Ascending aorta (tissue), 2 donors: ENCODE measurements at regions not wholly inside any gene's neighbourhood (a gene's known extent, or its start where the extent isn't known, plus 50 kb on each side); places are given as distances from the start of the nearest gene placed in this dataset.

ENCODE experiments used
- DNase-seq, 2 donors: peaks; one replicate each; pipeline ENCODE4 v3.0.0-alpha.2; 2019; ENCODE audit warnings: low spot score in 2 of 2
- H3K27ac ChIP-seq, 2 donors: fragments of 200-600 bp; sonication (generic); one replicate each; pipeline ENCODE4 v1.5.1; 2016 to 2017; ENCODE audit warnings: mild to moderate bottlenecking in 1 of 2
- H3K27me3 ChIP-seq: fragments of 200-600 bp; sonication (generic); one replicate; pipeline ENCODE4 v1.5.1; 2017
- H3K36me3 ChIP-seq, 2 donors: fragments of 200-600 bp; sonication (generic); one replicate each; pipeline ENCODE4 v1.5.1; 2016
- H3K4me1 ChIP-seq, 2 donors: fragments of 200-600 bp; sonication (generic); one replicate each; pipeline ENCODE4 v1.5.1; 2016 to 2017; ENCODE audit warnings: mild to moderate bottlenecking in 1 of 2
- H3K4me3 ChIP-seq, 2 donors: fragments of 200-600 bp; sonication (generic); one replicate each; pipeline ENCODE4 v1.5.1; 2016 to 2017; ENCODE audit warnings: mild to moderate bottlenecking in 1 of 2
- H3K9me3 ChIP-seq, 2 donors: fragments of 200-600 bp; sonication (generic); one replicate each; pipeline ENCODE4 v1.5.1; 2016
- CTCF ChIP-seq, 3 experiments: fragments of 200-600 bp in 2 of 3; fragments of 450-650 bp in 1 of 3; sonication (generic) in 2 of 3; IDR thresholded peaks; one replicate each; pipeline ENCODE4 v1.5.1; 2016 to 2019; ENCODE audit warnings: antibody characterized with exemption in 3 of 3, mild to moderate bottlenecking in 1 of 3, moderate library complexity in 1 of 3
- intact Hi-C: fragments of 100-400 bp; cut with DNase I; formaldehyde crosslinking; loops from one replicate; pipeline ENCODE4 v1.15.1; 2023

GRCh38 chr10:44167752-44168151 lies 217.1 kb downstream of the CXCL12 start:
- Histone ChIP-seq H3K27me3 (no peaks in the 10 kb centered on the region), H3K4me1 (no peaks in the 10 kb centered on the region), H3K27ac (no peak overlapping the region), H3K9me3 (no peaks in the 10 kb centered on the region), H3K36me3 (no peaks in the 10 kb centered on the region), H3K4me3 (no peak overlapping the region)
- intact Hi-C loops = no loop called here
- TF ChIP-seq CTCF (IDR thresholded peaks at IDR 0.05) = no peak
- no peak for DNase-seq

- H3K27me3 ChIP-seq = no peaks in the 10 kb centered on the region
- TF ChIP-seq CTCF (IDR thresholded peaks at IDR 0.05) = no peak
These were observed 218.5 kb downstream of the CXCL12 start for GRCh38 chr10:44166441-44166840.

GRCh38 chr10:44164251-44164956 lies 220.5 kb downstream of the CXCL12 start:
- no peak for DNase-seq
- Histone ChIP-seq H3K27me3 (no peaks in the 10 kb centered on the region), H3K4me3 (no peak overlapping the region), H3K36me3 (no peaks in the 10 kb centered on the region), H3K27ac (no peak overlapping the region), H3K9me3 (no peaks in the 10 kb centered on the region), H3K4me1 (no peaks in the 10 kb centered on the region)
- TF ChIP-seq CTCF (IDR thresholded peaks at IDR 0.05) = no peak
- intact Hi-C loops = no loop called here

More at GRCh38 chr10:44166441-44166840, 218.5 kb downstream of the CXCL12 start:
- Histone ChIP-seq H3K9me3 (no peaks in the 10 kb centered on the region), H3K27ac (no peak overlapping the region), H3K4me3 (no peak overlapping the region), H3K36me3 (no peaks in the 10 kb centered on the region), H3K4me1 (no peaks in the 10 kb centered on the region)
- DNase-seq = no peak
- intact Hi-C loops = no loop called here

GRCh38 chr10:44161184-44161583 lies 223.7 kb downstream of the CXCL12 start:
- H3K4me3 ChIP-seq = no peak overlapping the region
- peaks cover 0 to 12% of the 10 kb centered on the region in 2 donors for H3K9me3 ChIP-seq
- H3K27me3 ChIP-seq = no peaks in the 10 kb centered on the region
- no peak for TF ChIP-seq CTCF (IDR thresholded peaks at IDR 0.05)
- no peaks in the 10 kb centered on the region for H3K36me3 ChIP-seq
- no peaks in the 10 kb centered on the region for H3K4me1 ChIP-seq
- H3K27ac ChIP-seq = no peak overlapping the region
- no peak for DNase-seq
- intact Hi-C loops = no loop called here

- Histone ChIP-seq H3K27me3 (no peaks in the 10 kb centered on the region), H3K4me3 (no peak overlapping the region), H3K4me1 (no peaks in the 10 kb centered on the region), H3K9me3 (peaks cover 0 to 12% of the 10 kb centered on the region in 2 donors), H3K27ac (no peak overlapping the region), H3K36me3 (no peaks in the 10 kb centered on the region)
- DNase-seq = no peak
- TF ChIP-seq CTCF (IDR thresholded peaks at IDR 0.05) = no peak
- intact Hi-C loops = no loop called here
These were observed 227.3 kb downstream of the CXCL12 start for GRCh38 chr10:44157574-44157973.

- H3K36me3 ChIP-seq = no peaks in the 10 kb centered on the region
- no peaks in the 10 kb centered on the region for H3K4me1 ChIP-seq
- no peak overlapping the region for H3K4me3 ChIP-seq
- DNase-seq = no peak
- H3K27ac ChIP-seq = no peak overlapping the region
- intact Hi-C loops = no loop called here
- no peaks in the 10 kb centered on the region for H3K27me3 ChIP-seq
- peaks cover 0 to 24% of the 10 kb centered on the region in 2 donors for H3K9me3 ChIP-seq
- TF ChIP-seq CTCF (IDR thresholded peaks at IDR 0.05) = no peak
These were observed 229.9 kb downstream of the CXCL12 start for GRCh38 chr10:44154956-44155355.
